KBM-7 (cell line): ENCODE measurements at regions not wholly inside any gene's neighbourhood (a gene's known extent, or its start where the extent isn't known, plus 50 kb on each side); places are given as distances from the start of the nearest gene placed in this dataset.

Experiments used
- DNase-seq: peaks from one replicate; pipeline ENCODE4 v3.0.0-alpha.2; 2015
- in situ Hi-C: fragments of 300-500 bp; cut with MboI; formaldehyde crosslinking; loops from 2 replicates; pipeline ENCODE4 v1.14.3; 2020; ENCODE audit warnings: low sequenced_read_pairs, low pct_unique_long_range_greater_than_20kb, mixed read lengths

DNA sequence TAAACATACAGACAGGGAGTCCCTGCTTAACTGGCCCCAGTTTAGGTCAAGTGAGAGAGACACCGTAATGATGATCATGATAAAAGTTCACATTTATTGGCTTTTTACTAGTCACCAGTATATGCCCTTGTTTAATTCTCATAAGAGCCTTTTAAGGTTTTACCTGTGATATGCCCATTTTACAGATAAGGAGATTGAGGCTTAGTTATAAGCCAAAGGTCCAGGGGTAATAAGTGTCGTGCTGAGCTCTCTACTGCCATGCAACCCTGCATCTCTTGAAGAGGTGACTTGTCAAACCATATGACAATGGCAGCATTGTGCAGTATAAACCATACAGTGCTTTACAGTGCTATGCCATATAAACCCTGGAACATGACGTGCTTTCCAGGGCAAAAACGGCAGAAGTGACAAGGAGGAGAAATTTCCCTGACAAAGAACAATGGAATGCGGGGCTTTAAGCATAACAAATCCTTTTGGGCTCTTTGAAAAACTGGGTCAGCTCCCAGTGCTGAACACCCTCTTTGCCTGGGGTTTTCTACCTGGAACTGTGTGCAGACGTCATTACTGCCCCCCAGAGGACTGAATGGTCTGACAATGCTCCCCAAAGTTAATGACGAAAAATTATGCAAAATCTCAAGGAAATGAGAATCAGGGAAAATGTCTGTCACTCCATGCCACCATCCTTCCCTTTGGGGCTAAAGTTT is 59.7 kb upstream of the C14orf132 start:
- in situ Hi-C loops, result loop anchor here (25.0 kb wide), 1 partner anchor 392 kb away; no protein-coding TSS in a partner anchor
- DNase-seq, result no peak

DNA sequence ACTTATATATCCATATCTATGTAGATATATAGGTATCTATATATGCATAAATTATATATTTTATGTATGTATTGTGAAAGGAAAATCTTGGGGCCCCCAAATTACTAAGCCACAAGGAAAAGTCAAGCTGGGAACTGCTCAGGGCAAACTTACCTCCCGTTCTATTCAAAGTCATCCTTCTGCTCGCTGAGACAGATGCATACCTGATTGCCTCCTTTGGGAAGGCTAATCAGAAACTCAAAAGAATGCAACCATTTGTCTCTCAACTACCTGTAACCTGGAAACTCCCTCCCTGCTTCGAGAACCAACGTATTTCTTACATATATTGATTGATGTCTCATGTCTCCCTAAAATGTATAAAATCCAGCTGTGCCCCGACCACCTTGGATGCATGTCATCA is 58.8 kb upstream of the C14orf132 start:
- no peak for DNase-seq
- in situ Hi-C loops, result loop anchor here (25.0 kb wide), 1 partner anchor 393 kb away; no protein-coding TSS in a partner anchor

DNA sequence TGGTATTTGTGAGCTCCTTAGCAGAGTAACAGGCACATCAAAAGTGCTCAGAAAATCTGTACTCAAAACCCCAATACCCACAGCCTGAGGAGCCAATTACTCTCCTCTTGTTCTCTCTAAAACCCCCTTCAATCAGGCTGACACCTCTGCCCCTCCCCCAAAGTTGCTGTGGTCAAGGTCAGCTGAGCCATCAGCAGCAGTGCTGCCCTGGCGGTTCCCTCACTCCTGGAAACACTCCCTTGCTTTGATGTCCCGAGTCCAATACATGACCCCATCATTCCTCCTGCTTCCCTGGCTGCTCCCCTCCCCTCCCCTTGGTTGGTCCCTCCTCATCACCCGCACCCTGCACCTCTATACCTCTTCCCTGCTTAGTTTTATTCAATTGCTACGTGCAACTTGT is 57.2 kb upstream of the C14orf132 start:
- no peak for DNase-seq
- in situ Hi-C loops, result loop anchor here (25.0 kb wide), 1 partner anchor 395 kb away; no protein-coding TSS in a partner anchor

DNA sequence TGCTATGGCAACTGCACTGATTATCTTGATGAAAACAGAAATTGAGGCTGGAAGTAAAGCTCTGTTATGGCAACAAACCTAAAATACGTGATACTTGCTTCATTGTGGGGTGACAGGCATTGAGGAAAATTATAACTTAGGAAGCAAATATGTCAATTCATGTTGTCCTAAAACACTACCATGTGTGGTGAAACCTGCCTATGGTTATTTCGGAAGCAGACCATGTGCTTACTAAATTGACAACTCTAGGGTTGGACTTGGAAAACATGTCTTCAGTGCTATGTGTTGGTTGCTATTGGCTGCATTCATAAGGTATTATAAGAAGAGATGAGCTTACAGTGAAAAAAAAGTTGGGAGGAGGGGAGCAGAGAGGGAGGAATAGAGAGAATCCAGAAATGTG is 55.0 kb upstream of the C14orf132 start:
- no peak for DNase-seq
- in situ Hi-C loops, result loop anchor here (25.0 kb wide), 1 partner anchor 397 kb away; no protein-coding TSS in a partner anchor
